HEK293 (cell line): ENCODE measurements at regions not wholly inside any gene's neighbourhood (a gene's known extent, or its start where the extent isn't known, plus 50 kb on each side); places are given as distances from the start of the nearest gene placed in this dataset.

ENCODE experiments used
- BCL6B ChIP-seq: fragments of 450-650 bp; formaldehyde crosslinking; IDR thresholded peaks from 2 replicates; pipeline ENCODE4 v1.5.1; 2017; ENCODE audit warnings: missing biosample characterization, missing genetic modification characterization
- EGR2 ChIP-seq: fragments of 450-650 bp; formaldehyde crosslinking; IDR thresholded peaks from 2 replicates; pipeline ENCODE4 v1.5.1; 2016; ENCODE audit warnings: low read depth, missing biosample characterization, missing genetic modification characterization
- FEZF1 ChIP-seq: fragments of 450-650 bp; formaldehyde crosslinking; IDR thresholded peaks from 2 replicates; pipeline ENCODE4 v1.5.1; 2016; ENCODE audit warnings: missing biosample characterization, missing genetic modification characterization
- HIC1 ChIP-seq: fragments of 450-650 bp; formaldehyde crosslinking; IDR thresholded peaks from 2 replicates; pipeline ENCODE4 v1.5.1; 2016; ENCODE audit warnings: missing biosample characterization, missing genetic modification characterization
- HOXD13 ChIP-seq: sonication (generic); formaldehyde crosslinking; IDR thresholded peaks from 2 replicates; pipeline ENCODE4 v1.8.0; 2022; ENCODE audit warnings: missing genetic modification reagents, borderline replicate concordance
- KLF9 ChIP-seq: fragments of 450-650 bp; formaldehyde crosslinking; IDR thresholded peaks from 2 replicates; pipeline ENCODE4 v1.5.1; 2016; ENCODE audit warnings: missing biosample characterization, missing genetic modification characterization, low read depth
- MEIS1 ChIP-seq: sonication (generic); formaldehyde crosslinking; IDR thresholded peaks from 2 replicates; pipeline ENCODE4 v1.8.1; 2022; ENCODE audit warnings: missing genetic modification reagents, mild to moderate bottlenecking, borderline replicate concordance
- OSR2 ChIP-seq: fragments of 450-650 bp; formaldehyde crosslinking; IDR thresholded peaks from 2 replicates; pipeline ENCODE4 v1.5.1; 2016; ENCODE audit warnings: missing biosample characterization, missing genetic modification characterization
- YY1 ChIP-seq: fragments of 450-650 bp; formaldehyde crosslinking; IDR thresholded peaks from 2 replicates; pipeline ENCODE4 v1.5.1; 2018; ENCODE audit warnings: missing biosample characterization, missing genetic modification characterization
- ZBTB20 ChIP-seq: fragments of 450-650 bp; formaldehyde crosslinking; IDR thresholded peaks from 2 replicates; pipeline ENCODE4 v1.5.1; 2016; ENCODE audit warnings: missing biosample characterization, missing genetic modification characterization
- ZIC2 ChIP-seq: fragments of 450-650 bp; formaldehyde crosslinking; IDR thresholded peaks from 2 replicates; pipeline ENCODE4 v1.5.1; 2016; ENCODE audit warnings: missing biosample characterization, missing genetic modification characterization
- ZNF274 ChIP-seq, 2 experiments: fragments of 200-500 bp in 1 of 2; fragments of 450-650 bp in 1 of 2; sonication (Bioruptor generic) in 1 of 2; formaldehyde crosslinking in 1 of 2; IDR thresholded peaks; 2 replicates each; pipeline versions ENCODE4 v1.5.1 to v1.6.1; 2014 to 2016; ENCODE audit warnings: borderline replicate concordance in 1 of 2, inconsistent platforms in 1 of 2, low read length in 1 of 2, missing biosample characterization in 1 of 2, missing genetic modification characterization in 1 of 2
- ZNF335 ChIP-seq: fragments of 450-650 bp; formaldehyde crosslinking; conservative IDR thresholded peaks from 2 replicates; pipeline ENCODE4 v1.5.1; 2016; ENCODE audit warnings: missing biosample characterization, missing genetic modification characterization
- ZNF501 ChIP-seq: fragments of 450-650 bp; formaldehyde crosslinking; IDR thresholded peaks from 2 replicates; pipeline ENCODE4 v1.5.1; 2016; ENCODE audit warnings: missing biosample characterization, missing genetic modification characterization
- ZNF548 ChIP-seq: fragments of 450-650 bp; formaldehyde crosslinking; IDR thresholded peaks from 2 replicates; pipeline ENCODE4 v1.5.1; 2016; ENCODE audit warnings: missing biosample characterization, missing genetic modification characterization
- ZNF610 ChIP-seq: fragments of 450-650 bp; formaldehyde crosslinking; IDR thresholded peaks from 2 replicates; pipeline ENCODE4 v1.5.1; 2016; ENCODE audit warnings: missing biosample characterization, missing genetic modification characterization, borderline replicate concordance
- ZNF785 ChIP-seq: fragments of 450-650 bp; formaldehyde crosslinking; IDR thresholded peaks from 2 replicates; pipeline ENCODE4 v1.5.1; 2016; ENCODE audit warnings: missing biosample characterization, missing genetic modification characterization
- ZNF837 ChIP-seq: fragments of 450-650 bp; formaldehyde crosslinking; IDR thresholded peaks from 2 replicates; pipeline ENCODE4 v1.5.1; 2016; ENCODE audit warnings: missing biosample characterization, missing genetic modification characterization
- ZSCAN30 ChIP-seq: fragments of 450-650 bp; IDR thresholded peaks from 2 replicates; pipeline ENCODE4 v1.5.1; 2018; ENCODE audit warnings: missing biosample characterization, mild to moderate bottlenecking, missing genetic modification characterization, moderate library complexity
- TF ChIP-seq, protein P1 (sequence below): fragments of 450-650 bp; formaldehyde crosslinking; IDR thresholded peaks from 2 replicates; pipeline ENCODE4 v1.5.1; 2017; ENCODE audit warnings: missing biosample characterization, missing genetic modification characterization
- TF ChIP-seq, protein P2 (sequence below): fragments of 450-650 bp; formaldehyde crosslinking; IDR thresholded peaks from 2 replicates; pipeline ENCODE4 v1.5.1; 2016; ENCODE audit warnings: missing biosample characterization, missing genetic modification characterization
- TF ChIP-seq, protein P3 (sequence below): fragments of 450-650 bp; formaldehyde crosslinking; IDR thresholded peaks from 2 replicates; pipeline ENCODE4 v1.5.1; 2016; ENCODE audit warnings: missing biosample characterization, missing genetic modification characterization, borderline replicate concordance
- TF ChIP-seq, protein P4 (sequence below): fragments of 450-650 bp; formaldehyde crosslinking; IDR thresholded peaks from 2 replicates; pipeline ENCODE4 v1.5.1; 2017; ENCODE audit warnings: missing biosample characterization, missing genetic modification characterization
- TF ChIP-seq, protein P5 (sequence below): fragments of 450-650 bp; formaldehyde crosslinking; IDR thresholded peaks from 2 replicates; pipeline ENCODE4 v1.5.1; 2016; ENCODE audit warnings: missing biosample characterization, missing genetic modification characterization

DNA sequence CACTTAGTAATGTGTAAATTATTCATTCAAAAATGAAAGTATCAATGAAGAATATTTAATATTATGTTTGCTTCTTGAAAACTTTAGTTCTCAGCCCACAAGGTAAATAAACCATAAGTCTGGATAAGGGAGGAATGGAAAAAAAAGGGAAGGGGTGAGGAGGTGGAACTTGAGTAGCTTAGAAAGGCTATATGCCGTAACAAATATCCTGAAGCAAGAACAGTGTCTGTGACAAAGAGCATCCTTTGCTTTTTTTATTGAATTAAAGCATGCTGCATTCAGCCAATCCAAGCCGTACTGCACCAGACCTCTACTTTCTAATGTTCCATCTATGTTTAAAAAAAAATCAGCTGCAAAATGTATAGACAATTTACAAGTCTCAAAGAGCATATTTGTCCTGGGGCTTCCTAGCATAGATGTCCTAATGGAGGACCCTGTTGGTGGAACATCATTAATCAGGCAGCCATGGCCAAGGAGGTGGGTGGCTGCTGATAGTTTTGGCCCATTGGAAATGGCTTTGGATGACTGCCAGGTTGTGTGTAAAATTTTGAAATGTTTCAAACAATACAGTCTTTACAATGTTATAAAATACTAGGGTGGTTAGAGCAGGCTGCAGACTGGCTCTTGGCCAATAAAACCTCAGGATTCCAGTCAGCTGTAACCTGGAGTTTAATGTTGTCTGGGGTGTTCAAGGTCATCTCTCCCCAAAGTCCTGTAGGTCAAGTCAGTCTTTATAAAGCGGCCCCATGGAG is 895.8 kb upstream of the SOX9 start (continued):
- peak; percentile 18; the same call in 1 of the 2 replicates for TF ChIP-seq OSR2 (tag by site-specific recombination)
- TF ChIP-seq, protein P1, sequence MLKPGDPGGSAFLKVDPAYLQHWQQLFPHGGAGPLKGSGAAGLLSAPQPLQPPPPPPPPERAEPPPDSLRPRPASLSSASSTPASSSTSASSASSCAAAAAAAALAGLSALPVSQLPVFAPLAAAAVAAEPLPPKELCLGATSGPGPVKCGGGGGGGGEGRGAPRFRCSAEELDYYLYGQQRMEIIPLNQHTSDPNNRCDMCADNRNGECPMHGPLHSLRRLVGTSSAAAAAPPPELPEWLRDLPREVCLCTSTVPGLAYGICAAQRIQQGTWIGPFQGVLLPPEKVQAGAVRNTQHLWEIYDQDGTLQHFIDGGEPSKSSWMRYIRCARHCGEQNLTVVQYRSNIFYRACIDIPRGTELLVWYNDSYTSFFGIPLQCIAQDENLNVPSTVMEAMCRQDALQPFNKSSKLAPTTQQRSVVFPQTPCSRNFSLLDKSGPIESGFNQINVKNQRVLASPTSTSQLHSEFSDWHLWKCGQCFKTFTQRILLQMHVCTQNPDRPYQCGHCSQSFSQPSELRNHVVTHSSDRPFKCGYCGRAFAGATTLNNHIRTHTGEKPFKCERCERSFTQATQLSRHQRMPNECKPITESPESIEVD (tag by site-specific recombination): peak; percentile 81
- no peak for TF ChIP-seq MEIS1 (CRISPR knock-in tag)
- TF ChIP-seq ZNF837 (tag by site-specific recombination): no peak
- no peak for TF ChIP-seq ZBTB20 (tag by site-specific recombination)
- TF ChIP-seq, protein P2, sequence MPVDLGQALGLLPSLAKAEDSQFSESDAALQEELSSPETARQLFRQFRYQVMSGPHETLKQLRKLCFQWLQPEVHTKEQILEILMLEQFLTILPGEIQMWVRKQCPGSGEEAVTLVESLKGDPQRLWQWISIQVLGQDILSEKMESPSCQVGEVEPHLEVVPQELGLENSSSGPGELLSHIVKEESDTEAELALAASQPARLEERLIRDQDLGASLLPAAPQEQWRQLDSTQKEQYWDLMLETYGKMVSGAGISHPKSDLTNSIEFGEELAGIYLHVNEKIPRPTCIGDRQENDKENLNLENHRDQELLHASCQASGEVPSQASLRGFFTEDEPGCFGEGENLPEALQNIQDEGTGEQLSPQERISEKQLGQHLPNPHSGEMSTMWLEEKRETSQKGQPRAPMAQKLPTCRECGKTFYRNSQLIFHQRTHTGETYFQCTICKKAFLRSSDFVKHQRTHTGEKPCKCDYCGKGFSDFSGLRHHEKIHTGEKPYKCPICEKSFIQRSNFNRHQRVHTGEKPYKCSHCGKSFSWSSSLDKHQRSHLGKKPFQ (tag by site-specific recombination): no peak
- TF ChIP-seq YY1 (tag by site-specific recombination): 0 out of 2 replicates have a peak, but pooled peaks have one; percentile 38
- 0 out of 2 replicates have a peak, but pooled peaks have one; percentile 17 for TF ChIP-seq BCL6B (tag by site-specific recombination)
- peak; percentile 19; the same call in 1 of the 2 replicates for TF ChIP-seq EGR2 (tag by site-specific recombination)
- no peak for TF ChIP-seq HIC1
- peak; percentile 65; the same call in 1 of the 2 replicates for TF ChIP-seq HOXD13 (CRISPR knock-in tag)
- TF ChIP-seq, protein P3, sequence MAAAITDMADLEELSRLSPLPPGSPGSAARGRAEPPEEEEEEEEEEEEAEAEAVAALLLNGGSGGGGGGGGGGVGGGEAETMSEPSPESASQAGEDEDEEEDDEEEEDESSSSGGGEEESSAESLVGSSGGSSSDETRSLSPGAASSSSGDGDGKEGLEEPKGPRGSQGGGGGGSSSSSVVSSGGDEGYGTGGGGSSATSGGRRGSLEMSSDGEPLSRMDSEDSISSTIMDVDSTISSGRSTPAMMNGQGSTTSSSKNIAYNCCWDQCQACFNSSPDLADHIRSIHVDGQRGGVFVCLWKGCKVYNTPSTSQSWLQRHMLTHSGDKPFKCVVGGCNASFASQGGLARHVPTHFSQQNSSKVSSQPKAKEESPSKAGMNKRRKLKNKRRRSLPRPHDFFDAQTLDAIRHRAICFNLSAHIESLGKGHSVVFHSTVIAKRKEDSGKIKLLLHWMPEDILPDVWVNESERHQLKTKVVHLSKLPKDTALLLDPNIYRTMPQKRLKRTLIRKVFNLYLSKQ (tag by site-specific recombination): no peak
- TF ChIP-seq ZNF335 (tag by site-specific recombination): no peak
- TF ChIP-seq, protein P4, sequence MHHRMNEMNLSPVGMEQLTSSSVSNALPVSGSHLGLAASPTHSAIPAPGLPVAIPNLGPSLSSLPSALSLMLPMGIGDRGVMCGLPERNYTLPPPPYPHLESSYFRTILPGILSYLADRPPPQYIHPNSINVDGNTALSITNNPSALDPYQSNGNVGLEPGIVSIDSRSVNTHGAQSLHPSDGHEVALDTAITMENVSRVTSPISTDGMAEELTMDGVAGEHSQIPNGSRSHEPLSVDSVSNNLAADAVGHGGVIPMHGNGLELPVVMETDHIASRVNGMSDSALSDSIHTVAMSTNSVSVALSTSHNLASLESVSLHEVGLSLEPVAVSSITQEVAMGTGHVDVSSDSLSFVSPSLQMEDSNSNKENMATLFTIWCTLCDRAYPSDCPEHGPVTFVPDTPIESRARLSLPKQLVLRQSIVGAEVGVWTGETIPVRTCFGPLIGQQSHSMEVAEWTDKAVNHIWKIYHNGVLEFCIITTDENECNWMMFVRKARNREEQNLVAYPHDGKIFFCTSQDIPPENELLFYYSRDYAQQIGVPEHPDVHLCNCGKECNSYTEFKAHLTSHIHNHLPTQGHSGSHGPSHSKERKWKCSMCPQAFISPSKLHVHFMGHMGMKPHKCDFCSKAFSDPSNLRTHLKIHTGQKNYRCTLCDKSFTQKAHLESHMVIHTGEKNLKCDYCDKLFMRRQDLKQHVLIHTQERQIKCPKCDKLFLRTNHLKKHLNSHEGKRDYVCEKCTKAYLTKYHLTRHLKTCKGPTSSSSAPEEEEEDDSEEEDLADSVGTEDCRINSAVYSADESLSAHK: no peak
- TF ChIP-seq ZNF274 (IDR thresholded peaks at IDR 0.05; ENCODE audit: low read length): no peak
- no peak for TF ChIP-seq ZNF274 (tag by site-specific recombination; IDR thresholded peaks at IDR 0.05; ENCODE audit: borderline replicate concordance)
- TF ChIP-seq ZNF501 (tag by site-specific recombination): no peak
- peak; percentile 26; the same call in 1 of the 2 replicates for TF ChIP-seq ZSCAN30 (tag by site-specific recombination)
- 0 out of 2 replicates have a peak, but pooled peaks have one; percentile 44 for TF ChIP-seq ZNF610
- TF ChIP-seq ZNF548: no peak
- TF ChIP-seq, protein P5, sequence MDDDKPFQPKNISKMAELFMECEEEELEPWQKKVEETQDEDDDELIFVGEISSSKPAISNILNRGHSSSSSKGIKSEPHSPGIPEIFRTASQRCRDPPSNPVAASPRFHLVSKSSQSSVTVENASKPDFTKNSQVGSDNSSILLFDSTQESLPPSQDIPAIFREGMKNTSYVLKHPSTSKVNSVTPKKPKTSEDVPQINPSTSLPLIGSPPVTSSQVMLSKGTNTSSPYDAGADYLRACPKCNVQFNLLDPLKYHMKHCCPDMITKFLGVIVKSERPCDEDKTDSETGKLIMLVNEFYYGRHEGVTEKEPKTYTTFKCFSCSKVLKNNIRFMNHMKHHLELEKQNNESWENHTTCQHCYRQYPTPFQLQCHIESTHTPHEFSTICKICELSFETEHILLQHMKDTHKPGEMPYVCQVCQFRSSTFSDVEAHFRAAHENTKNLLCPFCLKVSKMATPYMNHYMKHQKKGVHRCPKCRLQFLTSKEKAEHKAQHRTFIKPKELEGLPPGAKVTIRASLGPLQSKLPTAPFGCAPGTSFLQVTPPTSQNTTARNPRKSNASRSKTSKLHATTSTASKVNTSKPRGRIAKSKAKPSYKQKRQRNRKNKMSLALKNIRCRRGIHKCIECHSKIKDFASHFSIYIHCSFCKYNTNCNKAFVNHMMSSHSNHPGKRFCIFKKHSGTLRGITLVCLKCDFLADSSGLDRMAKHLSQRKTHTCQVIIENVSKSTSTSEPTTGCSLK: no peak
- peak; percentile 50 for TF ChIP-seq ZIC2 (tag by site-specific recombination)
- TF ChIP-seq ZNF785: no peak
- TF ChIP-seq FEZF1: peak; percentile 42
- TF ChIP-seq KLF9 (tag by site-specific recombination): no peak
